LNCaP clone FGC (cell line): ENCODE measurements at regions not wholly inside any gene's neighbourhood (a gene's known extent, or its start where the extent isn't known, plus 50 kb on each side); places are given as distances from the start of the nearest gene placed in this dataset.

Experiments
- DNase-seq: peaks from one replicate; pipeline ENCODE4 v3.0.0-alpha.2; 2011; ENCODE audit warnings: low read depth
- H3K4me3 ChIP-seq: 2 replicates; pipeline ENCODE4 v1.5.1; 2011; ENCODE audit warnings: mild to moderate bottlenecking, low read depth, low read length, control low read depth
- TF ChIP-seq, protein P1 (sequence below): IDR thresholded peaks from 2 replicates; pipeline ENCODE4 v1.5.1; 2012; ENCODE audit warnings: mild to moderate bottlenecking; ENCODE audit not compliant: control insufficient read depth, insufficient read depth; ENCODE audit errors: extremely low read depth

GRCh38 chr1:218642033-218642948 is 297.2 kb downstream of the TGFB2 start:
- H3K4me3 ChIP-seq = no peak overlapping the region
- TF ChIP-seq, protein P1, sequence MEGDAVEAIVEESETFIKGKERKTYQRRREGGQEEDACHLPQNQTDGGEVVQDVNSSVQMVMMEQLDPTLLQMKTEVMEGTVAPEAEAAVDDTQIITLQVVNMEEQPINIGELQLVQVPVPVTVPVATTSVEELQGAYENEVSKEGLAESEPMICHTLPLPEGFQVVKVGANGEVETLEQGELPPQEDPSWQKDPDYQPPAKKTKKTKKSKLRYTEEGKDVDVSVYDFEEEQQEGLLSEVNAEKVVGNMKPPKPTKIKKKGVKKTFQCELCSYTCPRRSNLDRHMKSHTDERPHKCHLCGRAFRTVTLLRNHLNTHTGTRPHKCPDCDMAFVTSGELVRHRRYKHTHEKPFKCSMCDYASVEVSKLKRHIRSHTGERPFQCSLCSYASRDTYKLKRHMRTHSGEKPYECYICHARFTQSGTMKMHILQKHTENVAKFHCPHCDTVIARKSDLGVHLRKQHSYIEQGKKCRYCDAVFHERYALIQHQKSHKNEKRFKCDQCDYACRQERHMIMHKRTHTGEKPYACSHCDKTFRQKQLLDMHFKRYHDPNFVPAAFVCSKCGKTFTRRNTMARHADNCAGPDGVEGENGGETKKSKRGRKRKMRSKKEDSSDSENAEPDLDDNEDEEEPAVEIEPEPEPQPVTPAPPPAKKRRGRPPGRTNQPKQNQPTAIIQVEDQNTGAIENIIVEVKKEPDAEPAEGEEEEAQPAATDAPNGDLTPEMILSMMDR = no peak
- DNase-seq = no peak

DNA sequence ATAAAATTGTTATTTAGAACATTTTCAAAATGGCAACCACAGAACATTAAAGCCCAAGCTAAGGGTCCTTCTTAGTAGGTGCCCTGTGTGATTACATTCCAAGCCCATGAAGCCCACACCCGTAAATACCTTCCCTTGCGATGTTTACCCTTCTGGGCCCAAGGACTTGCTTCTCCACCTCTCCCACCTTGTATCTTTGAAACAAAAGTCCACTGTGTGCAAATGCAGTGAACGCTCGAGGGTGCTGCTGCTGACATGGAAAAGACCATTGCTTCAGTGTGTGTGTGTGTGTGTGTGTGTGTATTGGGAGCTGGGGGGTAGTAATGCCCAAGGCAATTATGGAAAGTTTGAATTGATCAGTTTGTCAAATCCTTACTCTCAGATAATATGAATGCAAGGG is 298.1 kb downstream of the TGFB2 start:
- H3K4me3 ChIP-seq = no peak overlapping the region
- DNase-seq = no peak
- TF ChIP-seq, protein P1 = no peak

DNA sequence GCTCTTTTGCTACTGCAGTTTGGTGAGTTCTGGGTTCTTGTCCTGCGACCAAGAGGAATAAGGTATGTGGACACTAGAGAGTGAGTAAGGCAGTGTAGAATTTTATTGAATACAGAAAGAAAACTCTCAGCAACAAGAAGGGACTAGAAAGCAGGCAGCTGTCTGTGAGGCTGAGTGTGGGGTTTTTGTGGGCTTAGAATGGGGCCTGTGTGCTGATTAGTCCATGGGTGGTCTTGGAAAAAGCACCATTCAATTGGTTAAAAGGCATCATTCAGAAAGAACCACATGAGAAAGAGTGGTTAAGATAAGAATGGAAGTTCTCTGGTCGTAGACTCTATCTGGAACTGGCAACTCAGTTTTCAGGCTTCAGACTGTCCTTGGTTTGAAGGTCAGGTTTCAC is 298.8 kb downstream of the TGFB2 start:
- TF ChIP-seq, protein P1 = no peak
- DNase-seq = no peak
- H3K4me3 ChIP-seq = no peak overlapping the region

DNA sequence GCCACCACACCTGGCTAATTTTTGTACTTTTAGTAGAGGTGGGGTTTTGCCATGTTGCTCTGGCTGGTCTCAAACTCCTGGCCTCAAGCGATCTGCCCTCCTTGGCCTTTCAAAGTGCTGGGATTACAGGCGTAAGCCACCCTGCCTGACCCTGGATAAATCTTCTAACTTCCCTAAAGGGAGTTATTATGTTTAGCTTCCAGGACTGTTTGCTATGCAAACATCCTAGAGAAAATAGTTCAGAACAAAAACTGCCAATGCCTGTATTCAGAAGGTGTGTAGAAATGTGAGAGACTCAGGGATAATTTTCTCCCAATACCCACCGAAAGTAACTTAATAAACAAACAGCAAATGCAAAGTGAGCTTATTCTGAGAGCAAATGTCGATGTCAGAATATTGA is 301.2 kb downstream of the TGFB2 start:
- H3K4me3 ChIP-seq = peak overlapping the region; percentile 6; the same call in 1 of the 2 replicates
- peak; percentile 88 for DNase-seq
- TF ChIP-seq, protein P1 = no peak

DNA sequence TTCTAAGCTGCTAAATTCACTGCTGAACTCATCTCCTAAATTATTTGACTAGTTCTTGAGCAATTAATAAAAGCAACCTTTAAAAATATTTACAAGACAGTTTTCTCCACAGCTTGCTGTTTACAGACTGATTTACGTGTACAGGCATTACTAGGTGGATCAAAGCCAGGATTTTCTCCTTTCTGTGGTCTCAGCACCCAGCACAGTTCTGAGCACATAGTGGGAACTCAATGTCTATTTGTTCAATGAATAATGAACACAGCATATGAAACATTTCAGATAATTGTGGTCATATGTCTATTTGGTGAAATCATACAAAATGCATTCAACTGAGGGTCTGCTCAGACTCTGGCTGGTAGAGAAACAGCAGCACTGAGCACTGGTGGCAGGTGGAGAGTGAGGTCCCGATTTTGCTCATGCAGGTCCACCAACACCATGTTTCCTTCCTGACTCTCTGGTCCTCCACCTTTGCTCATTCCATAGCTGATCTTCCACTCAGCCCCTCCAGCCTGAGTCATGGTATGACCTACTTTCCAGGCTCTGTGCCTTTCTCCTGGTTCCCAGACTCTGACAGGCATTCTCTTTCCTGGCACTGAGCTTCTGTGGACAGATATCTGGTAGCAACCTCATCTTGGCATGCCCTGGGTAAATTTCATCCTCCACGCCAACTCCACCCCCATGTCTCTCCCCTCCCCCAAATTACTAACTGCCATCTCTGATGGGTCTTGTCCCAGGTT is 311.3 kb downstream of the TGFB2 start:
- no peak overlapping the region for H3K4me3 ChIP-seq
- peak; percentile 38 for DNase-seq
- TF ChIP-seq, protein P1 = no peak

DNA sequence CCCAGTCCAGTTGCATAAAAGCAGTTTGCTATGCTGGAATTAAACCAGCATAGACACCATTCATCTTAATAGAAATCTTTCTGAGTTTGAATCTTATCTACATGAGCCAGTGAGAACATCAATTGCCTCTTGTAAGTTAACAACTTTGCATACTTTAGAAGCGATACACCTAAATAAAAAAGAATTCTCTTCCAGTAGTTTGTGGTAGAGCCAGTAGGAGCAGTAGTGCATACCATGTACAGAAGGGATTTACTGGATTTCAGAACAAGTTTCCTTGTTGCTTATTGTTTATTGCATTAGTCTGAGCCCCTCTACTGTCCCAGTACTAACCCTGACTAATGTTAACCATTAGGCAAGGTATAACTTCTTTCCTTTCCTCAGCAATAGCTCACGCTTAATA is 313.1 kb downstream of the TGFB2 start:
- TF ChIP-seq, protein P1 = no peak
- no peak overlapping the region for H3K4me3 ChIP-seq
- no peak for DNase-seq

- DNase-seq = no peak
- TF ChIP-seq, protein P1 = no peak
- H3K4me3 ChIP-seq = no peak overlapping the region
These were observed 313.8 kb downstream of the TGFB2 start for GRCh38 chr1:218658899-218659298.
